ENCODE measurements at regions not wholly inside any gene's neighbourhood (a gene's known extent, or its start where the extent isn't known, plus 50 kb on each side); places are given as distances from the start of the nearest gene placed in this dataset.
"Not testable (repeated sequence)": the region's sequence is repeated elsewhere in the genome, so short reads cannot be mapped to it uniquely, and the experiment has no call there.

GRCh38 chr4:19205853-19206252 lies 1045.9 kb upstream of the SLIT2 start:
- Histone ChIP-seq H3K4me2 (ENCODE audit: insufficient read depth, insufficient read length, low read length) (no peak overlapping the region), H3K23me2 (ENCODE audit: insufficient read length, low read depth, low read length, poor library complexity, severe bottlenecking) (no peaks in the 10 kb centered on the region), H2AFZ (ENCODE audit: low read length) (no peak overlapping the region), H2BK12ac (ENCODE audit: insufficient read length, low read depth, low read length) (no peak overlapping the region), H3K18ac (ENCODE audit: insufficient read length, low read depth, low read length) (no peak overlapping the region), H3K4ac (ENCODE audit: low read depth, low read length) (no peak overlapping the region), H3K79me1 (ENCODE audit: insufficient read depth, low read depth, low read length, poor library complexity, severe bottlenecking) (no peaks in the 10 kb centered on the region), H3K9ac (ENCODE audit: extremely low read depth, insufficient read length, low read length) (no peak overlapping the region), H2BK5ac (ENCODE audit: insufficient read length, low read length) (no peak overlapping the region), H3K4me1 (ENCODE audit: insufficient read depth, low read length) (no peaks in the 10 kb centered on the region), H3K27me3 (ENCODE audit: insufficient read depth, low read length) (no peaks in the 10 kb centered on the region), H3K14ac (ENCODE audit: insufficient read depth, low read length) (no peak overlapping the region), H3K56ac (ENCODE audit: insufficient read length, low read depth, low read length) (no peak overlapping the region), H2BK20ac (ENCODE audit: low read depth, low read length, poor library complexity, severe bottlenecking) (no peak overlapping the region), H3K79me2 (ENCODE audit: insufficient read depth, low read length) (no peaks in the 10 kb centered on the region), H2BK15ac (ENCODE audit: low read depth, low read length) (no peak overlapping the region), H2AK5ac (ENCODE audit: insufficient read length, low read length) (no peak overlapping the region), H2BK120ac (ENCODE audit: low read depth, low read length, poor library complexity, severe bottlenecking) (no peak overlapping the region), H3K27ac (ENCODE audit: insufficient read length, low read depth, low read length) (no peak overlapping the region), H3K9me3 (ENCODE audit: control insufficient read depth, low read depth, low read length) (no peaks in the 10 kb centered on the region), H3T11ph (ENCODE audit: low read length) (no peak overlapping the region), H4K5ac (ENCODE audit: insufficient read length, low read depth, low read length) (no peak overlapping the region), H4K20me1 (ENCODE audit: control insufficient read depth, insufficient read depth, insufficient read length) (no peaks in the 10 kb centered on the region), H4K8ac (replicated peaks; ENCODE audit: insufficient read length, low read depth, low read length) (no peak overlapping the region), H3K23ac (ENCODE audit: insufficient read length, low read depth, low read length) (no peak overlapping the region), H4K91ac (ENCODE audit: insufficient read length, low read depth, low read length) (no peak overlapping the region)
- Mint-ChIP-seq H3K27ac (no peak overlapping the region), H3K36me3 (ENCODE audit: insufficient read depth in 1 of 3, low read depth in 3 of 3) (peaks cover 0 to 8% (median 4%) of the 10 kb centered on the region in 3 experiments; a peak in 5 of 7 replicates), H3K4me3 (no peak overlapping the region), H3K27me3 (ENCODE audit: low read depth) (no peaks in the 10 kb centered on the region), H3K4me1 (no peaks in the 10 kb centered on the region), H3K9me3 (peaks cover 4 to 7% of the 10 kb centered on the region in 2 experiments; a peak in 4 of 5 replicates)
- no peak for TF ChIP-seq CTCF (conservative IDR thresholded peaks at IDR 0.05)
- DNase-seq = no peak
- no CpG with 5 or more reads among the region's 2 CpGs for WGBS (ENCODE audit: extremely low coverage, insufficient read length, low lambda C conversion rate)

- H2AK5ac ChIP-seq (ENCODE audit: insufficient read length, low read length); H4K8ac ChIP-seq (replicated peaks; ENCODE audit: insufficient read length, low read depth, low read length); H3K56ac ChIP-seq (ENCODE audit: insufficient read length, low read depth, low read length); H3K79me1 ChIP-seq (ENCODE audit: insufficient read depth, low read depth, low read length, poor library complexity, severe bottlenecking); H2BK5ac ChIP-seq (ENCODE audit: insufficient read length, low read length); H3K23me2 ChIP-seq (ENCODE audit: insufficient read length, low read depth, low read length, poor library complexity, severe bottlenecking); H3K27ac Mint-ChIP-seq; H2BK15ac ChIP-seq (ENCODE audit: low read depth, low read length); H3K18ac ChIP-seq (ENCODE audit: insufficient read length, low read depth, low read length); DNase-seq; H2BK12ac ChIP-seq (ENCODE audit: insufficient read length, low read depth, low read length); H3K4ac ChIP-seq (ENCODE audit: low read depth, low read length); H3K27me3 Mint-ChIP-seq (ENCODE audit: low read depth); H4K5ac ChIP-seq (ENCODE audit: insufficient read length, low read depth, low read length); H3K79me2 ChIP-seq (ENCODE audit: insufficient read depth, low read length); H2BK20ac ChIP-seq (ENCODE audit: low read depth, low read length, poor library complexity, severe bottlenecking); H3K4me3 Mint-ChIP-seq; H4K20me1 ChIP-seq (ENCODE audit: control insufficient read depth, insufficient read depth, insufficient read length); H3K23ac ChIP-seq (ENCODE audit: insufficient read length, low read depth, low read length); H3K9ac ChIP-seq (ENCODE audit: extremely low read depth, insufficient read length, low read length); H3K27ac ChIP-seq (ENCODE audit: insufficient read length, low read depth, low read length); H3T11ph ChIP-seq (ENCODE audit: low read length); H3K14ac ChIP-seq (ENCODE audit: insufficient read depth, low read length); H3K27me3 ChIP-seq (ENCODE audit: insufficient read depth, low read length); H4K91ac ChIP-seq (ENCODE audit: insufficient read length, low read depth, low read length); H3K4me2 ChIP-seq (ENCODE audit: insufficient read depth, insufficient read length, low read length); H3K9me3 ChIP-seq (ENCODE audit: control insufficient read depth, low read depth, low read length); H2BK120ac ChIP-seq (ENCODE audit: low read depth, low read length, poor library complexity, severe bottlenecking); H2AFZ ChIP-seq (ENCODE audit: low read length): not testable (repeated sequence)
- H3K4me1 ChIP-seq (ENCODE audit: insufficient read depth, low read length) = peaks cover 10% of the 10 kb centered on the region; the same call in 1 of the 2 replicates
- no CpG with 5 or more reads among the region's 17 CpGs for WGBS (ENCODE audit: extremely low coverage, insufficient read length, low lambda C conversion rate)
- peaks cover 33 to 38% of the 10 kb centered on the region in 2 experiments for H3K4me1 Mint-ChIP-seq
- peaks cover 0 to 29% of the 10 kb centered on the region in 2 experiments; a peak in 4 of 5 replicates for H3K9me3 Mint-ChIP-seq
- peaks cover 4 to 25% (median 8%) of the 10 kb centered on the region in 3 experiments; a peak in 5 of 7 replicates for H3K36me3 Mint-ChIP-seq (ENCODE audit: insufficient read depth in 1 of 3, low read depth in 3 of 3)
Observed at GRCh38 chr4:19197838-19198237, 1053.9 kb upstream of the SLIT2 start.
